ENCODE measurements at regions not wholly inside any gene's neighbourhood (a gene's known extent, or its start where the extent isn't known, plus 50 kb on each side); places are given as distances from the start of the nearest gene placed in this dataset.

DNA sequence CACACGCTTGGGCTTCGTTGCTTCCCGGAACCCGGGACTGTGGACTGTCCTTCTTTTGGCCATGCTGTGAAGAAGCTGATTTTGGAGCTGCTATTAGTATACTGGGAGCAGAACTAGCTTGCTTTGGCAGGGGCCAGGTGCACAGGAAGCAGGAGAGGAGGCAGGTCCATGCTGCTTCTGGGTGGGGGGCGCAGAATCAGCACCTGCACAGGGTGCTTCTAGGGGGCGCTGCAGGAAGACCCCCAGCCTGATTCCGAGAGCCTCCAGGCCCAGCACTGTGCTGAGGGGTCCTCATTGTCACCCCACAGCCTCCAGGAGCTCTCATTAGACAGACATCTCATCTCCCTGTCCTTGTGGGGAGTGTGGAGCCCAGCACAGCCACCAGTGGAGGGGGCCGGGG lies 252.6 kb upstream of the IRX4 start:
- Histone ChIP-seq H3K4ac (replicated peaks; ENCODE audit: insufficient read length, low read depth, low read length) (no peak overlapping the region), H3K23ac (ENCODE audit: insufficient read length) (no peak overlapping the region), H3K9ac (replicated peaks in 1 of 4; ENCODE audit: extremely low read depth in 1 of 4, low read depth in 3 of 4, low read length in 3 of 4) (no peak overlapping the region), H3K14ac (ENCODE audit: insufficient read length) (no peak overlapping the region), H3K79me1 (ENCODE audit: low read depth, low read length) (no peaks in the 10 kb centered on the region), H2BK120ac (replicated peaks; ENCODE audit: low read depth, low read length) (no peak overlapping the region), H2AFZ (ENCODE audit: low read length) (no peak overlapping the region), H3K9me3 (ENCODE audit: insufficient read depth in 2 of 2, low read depth in 1 of 2, low read length in 1 of 2) (no peaks in the 10 kb centered on the region), H3K36me3 (ENCODE audit: control insufficient read depth in 2 of 4, insufficient read depth in 4 of 4, low read length in 3 of 4) (no peaks in the 10 kb centered on the region), H2BK12ac (ENCODE audit: low read depth, low read length) (no peak overlapping the region), H2AK5ac (ENCODE audit: low read depth, low read length) (no peak overlapping the region), H2BK20ac (ENCODE audit: low read length) (no peak overlapping the region), H4K20me1 (replicated peaks in 1 of 2; ENCODE audit: control insufficient read depth in 1 of 2, insufficient read depth in 2 of 2, low read length in 2 of 2) (peaks cover 0 to 1% of the 10 kb centered on the region in 2 experiments), H4K91ac (replicated peaks; ENCODE audit: insufficient read length, low read length) (no peak overlapping the region), H3K27me3 (replicated peaks in 1 of 4; ENCODE audit: control insufficient read depth in 3 of 4, extremely low read depth in 1 of 4, insufficient read depth in 3 of 4, low read length in 3 of 4) (no peaks in the 10 kb centered on the region), H3K4me1 (replicated peaks in 1 of 4; ENCODE audit: control insufficient read depth in 3 of 4, insufficient read depth in 4 of 4, low read length in 3 of 4) (no peaks in the 10 kb centered on the region), H2BK5ac (ENCODE audit: low read depth, low read length) (no peak overlapping the region), H2BK15ac (ENCODE audit: low read length) (no peak overlapping the region), H3K4me3 (ENCODE audit: extremely low read depth in 1 of 4, insufficient read depth in 2 of 4, low read depth in 3 of 4, low read length in 4 of 4) (no peak overlapping the region), H3K4me2 (ENCODE audit: insufficient read depth in 1 of 2, low read depth in 2 of 2, low read length in 2 of 2) (no peak overlapping the region), H3K56ac (replicated peaks; ENCODE audit: insufficient read length, low read depth, low read length) (no peak overlapping the region), H4K5ac (ENCODE audit: insufficient read length, low read depth, low read length) (no peak overlapping the region), H3K23me2 (ENCODE audit: low read depth, low read length) (no peaks in the 10 kb centered on the region), H4K8ac (ENCODE audit: extremely low read depth, insufficient read depth, low read length) (no peak overlapping the region), H3K79me2 (ENCODE audit: control insufficient read depth in 1 of 2, insufficient read depth in 2 of 2, low read length in 2 of 2) (no peaks in the 10 kb centered on the region), H3K18ac (ENCODE audit: extremely low read depth, low read length) (no peak overlapping the region), H3K27ac (ENCODE audit: low read depth, low read length) (no peak overlapping the region)
- no peak for FAIRE-seq
- peak; percentile 22 to 26 (median 22); a peak in 3 of 4 replicates for TF ChIP-seq CTCF (IDR thresholded peaks at IDR 0.05; ENCODE audit: control extremely low read depth in 1 of 3, insufficient read depth in 1 of 3, low read depth in 1 of 3, low read length in 3 of 3)
- no peak for TF ChIP-seq KDM1A (IDR thresholded peaks at IDR 0.05; ENCODE audit: borderline replicate concordance, low read length)
- TF ChIP-seq CHD2 (IDR thresholded peaks at IDR 0.05; ENCODE audit: low read length) = no peak
- TF ChIP-seq TAF1 (IDR thresholded peaks at IDR 0.05; ENCODE audit: low read depth, low read length) = no peak
- peak in 1 of 2 experiments; percentile 17; a peak in 1 of 4 replicates for TF ChIP-seq RAD21 (IDR thresholded peaks at IDR 0.05 in 1 of 2, conservative IDR thresholded peaks at IDR 0.05 in 1 of 2; ENCODE audit: low read depth in 2 of 2, low read length in 2 of 2)
- TF ChIP-seq NRF1 (IDR thresholded peaks at IDR 0.05; ENCODE audit: low read depth, low read length) = no peak
- no peak for TF ChIP-seq TCF12 (IDR thresholded peaks at IDR 0.05; ENCODE audit: low read depth, low read length)
- no peak for TF ChIP-seq SP2 (IDR thresholded peaks at IDR 0.05; ENCODE audit: low read length)
- no peak for TF ChIP-seq SRF (IDR thresholded peaks at IDR 0.05; ENCODE audit: low read depth, low read length)
- TF ChIP-seq SIN3A (conservative IDR thresholded peaks at IDR 0.05 in 1 of 2, IDR thresholded peaks at IDR 0.05 in 1 of 2; ENCODE audit: low read depth in 1 of 2, low read length in 2 of 2) = no peak
- no peak for DNase-seq (ENCODE audit: low read depth in 1 of 2, low spot score in 2 of 2)
- ChIA-PET POLR2A (ENCODE audit: partially characterized antibody) (no interaction called here), CTCF (ENCODE audit: partially characterized antibody) (interaction anchor here (0.7 to 3.2 kb wide), 18 partner anchors 9 to 966 kb away, joined by 3 to 26 read pairs (median 4); no protein-coding TSS in a partner anchor)
- 81% methylated on average over 8 of the region's 8 CpGs; no CpG with 5 or more reads in 1 of the 2 experiments for WGBS, 2 experiments (ENCODE audit: extremely low coverage in 1 of 2, insufficient coverage in 1 of 2, insufficient read length in 1 of 2, insufficient replicate concordance in 2 of 2, low coverage in 1 of 2, low lambda C conversion rate in 2 of 2, missing lambda C conversion rate in 1 of 2)

Data from H1 (cell line).